Astrocyte (in vitro differentiated cells and primary cell): ENCODE measurements at regions not wholly inside any gene's neighbourhood (a gene's known extent, or its start where the extent isn't known, plus 50 kb on each side); places are given as distances from the start of the nearest gene placed in this dataset.

Experiments
- DNase-seq: peaks from one replicate; pipeline ENCODE4 v3.0.0-alpha.2; 2010; ENCODE audit warnings: low read depth
- FAIRE-seq: peaks from 2 replicates; lab custom pipeline; 2011; peaks lifted over from hg19 to GRCh38; lab: Jason Lieb, UNC
- H2AFZ ChIP-seq: 2 replicates; pipeline ENCODE4 v1.6.0; 2012; ENCODE audit warnings: low read depth, low read length, inconsistent platforms
- H3K27ac ChIP-seq: 2 replicates; pipeline ENCODE4 v1.5.1; 2011; ENCODE audit warnings: low read depth, low read length, inconsistent platforms
- H3K27me3 ChIP-seq: 2 replicates; pipeline ENCODE4 v1.6.0; 2011; ENCODE audit warnings: low read length, inconsistent platforms; ENCODE audit not compliant: insufficient read depth
- H3K36me3 ChIP-seq: 2 replicates; pipeline ENCODE4 v1.5.1; 2011; ENCODE audit warnings: low read length, inconsistent platforms; ENCODE audit not compliant: insufficient read depth
- H3K4me1 ChIP-seq: 2 replicates; pipeline ENCODE4 v1.5.1; 2011; ENCODE audit warnings: low read length, inconsistent platforms; ENCODE audit not compliant: insufficient read depth
- H3K4me2 ChIP-seq: 2 replicates; pipeline ENCODE4 v1.6.0; 2012; ENCODE audit warnings: low read length, inconsistent platforms
- H3K4me3 ChIP-seq: 2 replicates; pipeline ENCODE4 v1.5.1; 2011; ENCODE audit warnings: low read depth, mild to moderate bottlenecking, low read length, inconsistent platforms; ENCODE audit not compliant: insufficient read depth
- H3K79me2 ChIP-seq: 2 replicates; pipeline ENCODE4 v1.6.0; 2012; ENCODE audit warnings: mild to moderate bottlenecking, low read length, inconsistent platforms; ENCODE audit not compliant: insufficient read depth
- H3K9ac ChIP-seq: 2 replicates; pipeline ENCODE4 v1.6.0; 2012; ENCODE audit warnings: mild to moderate bottlenecking, low read length, inconsistent platforms
- H3K9me3 ChIP-seq: 2 replicates; pipeline ENCODE4 v1.5.1; 2012; ENCODE audit warnings: low read depth, mild to moderate bottlenecking, low read length, inconsistent platforms; ENCODE audit not compliant: insufficient read depth
- H4K20me1 ChIP-seq: 2 replicates; pipeline ENCODE4 v1.6.0; 2012; ENCODE audit warnings: low read length, inconsistent platforms; ENCODE audit not compliant: insufficient read depth
- H3K27ac Mint-ChIP-seq: one replicate; pipeline ENCODE4 v1.8.0; 2021; ENCODE audit warnings: mild to moderate bottlenecking, mixed read lengths; ENCODE audit not compliant: unreplicated experiment
- H3K27me3 Mint-ChIP-seq: one replicate; pipeline ENCODE4 v1.8.0; 2021; ENCODE audit warnings: low read depth, mixed read lengths; ENCODE audit not compliant: unreplicated experiment
- H3K36me3 Mint-ChIP-seq: one replicate; pipeline ENCODE4 v1.8.0; 2021; ENCODE audit warnings: low read depth, mixed read lengths; ENCODE audit not compliant: unreplicated experiment
- H3K4me1 Mint-ChIP-seq: one replicate; pipeline ENCODE4 v1.8.0; 2021; ENCODE audit warnings: low read depth, mixed read lengths; ENCODE audit not compliant: unreplicated experiment
- H3K4me3 Mint-ChIP-seq: one replicate; pipeline ENCODE4 v1.8.0; 2021; ENCODE audit warnings: mild to moderate bottlenecking, moderate library complexity, mixed read lengths; ENCODE audit not compliant: unreplicated experiment
- H3K9me3 Mint-ChIP-seq: one replicate; pipeline ENCODE4 v1.8.0; 2021; ENCODE audit warnings: mild to moderate bottlenecking, mixed read lengths; ENCODE audit not compliant: unreplicated experiment
- CTCF ChIP-seq: IDR thresholded peaks from 2 replicates; pipeline ENCODE4 v1.5.1; 2011; ENCODE audit warnings: low read depth, mild to moderate bottlenecking, inconsistent platforms, low read length, moderate library complexity; ENCODE audit not compliant: insufficient read depth
- EZH2 ChIP-seq: IDR thresholded peaks from 2 replicates; pipeline ENCODE4 v1.6.1; 2012; ENCODE audit warnings: mild to moderate bottlenecking, low read length, inconsistent platforms; ENCODE audit not compliant: insufficient read depth

GRCh38 chr6:156309017-156309416 is 468.2 kb upstream of the ARID1B start:
- Mint-ChIP-seq H3K9me3 (peaks cover 6% of the 10 kb centered on the region), H3K27me3 (no peaks in the 10 kb centered on the region), H3K4me3 (no peak overlapping the region), H3K27ac (no peak overlapping the region), H3K36me3 (no peaks in the 10 kb centered on the region), H3K4me1 (peaks cover 10% of the 10 kb centered on the region)
- no peak for TF ChIP-seq CTCF
- no peak for TF ChIP-seq EZH2
- Histone ChIP-seq H3K27me3 (no peaks in the 10 kb centered on the region), H3K4me1 (no peaks in the 10 kb centered on the region), H3K9me3 (no peaks in the 10 kb centered on the region), H4K20me1 (no peaks in the 10 kb centered on the region), H2AFZ (no peak overlapping the region), H3K79me2 (no peaks in the 10 kb centered on the region), H3K4me3 (no peak overlapping the region), H3K27ac (no peak overlapping the region), H3K9ac (no peak overlapping the region), H3K4me2 (no peak overlapping the region), H3K36me3 (no peaks in the 10 kb centered on the region)
- no peak for FAIRE-seq
- DNase-seq = no peak

- Histone ChIP-seq H3K79me2 (no peaks in the 10 kb centered on the region), H4K20me1 (no peaks in the 10 kb centered on the region), H3K9ac (no peak overlapping the region), H3K36me3 (no peaks in the 10 kb centered on the region), H3K4me1 (no peaks in the 10 kb centered on the region), H3K27me3 (no peaks in the 10 kb centered on the region), H2AFZ (no peak overlapping the region), H3K4me3 (no peak overlapping the region), H3K9me3 (no peaks in the 10 kb centered on the region), H3K4me2 (no peak overlapping the region), H3K27ac (no peak overlapping the region)
- Mint-ChIP-seq H3K27ac (no peak overlapping the region), H3K36me3 (no peaks in the 10 kb centered on the region), H3K4me3 (no peak overlapping the region), H3K27me3 (no peaks in the 10 kb centered on the region), H3K9me3 (peaks cover 6% of the 10 kb centered on the region), H3K4me1 (peaks cover 10% of the 10 kb centered on the region)
- DNase-seq (no peak), FAIRE-seq (no peak)
- TF ChIP-seq CTCF (no peak), EZH2 (no peak)
Measured at GRCh38 chr6:156308604-156309003, 468.6 kb upstream of the ARID1B start.

- Histone ChIP-seq H3K36me3 (no peaks in the 10 kb centered on the region), H3K4me2 (no peak overlapping the region), H4K20me1 (no peaks in the 10 kb centered on the region), H3K4me3 (no peak overlapping the region), H3K4me1 (no peaks in the 10 kb centered on the region), H3K27me3 (no peaks in the 10 kb centered on the region), H2AFZ (no peak overlapping the region), H3K9me3 (no peaks in the 10 kb centered on the region), H3K79me2 (no peaks in the 10 kb centered on the region), H3K27ac (no peak overlapping the region), H3K9ac (no peak overlapping the region)
- H3K27ac Mint-ChIP-seq = no peak overlapping the region
- TF ChIP-seq CTCF (no peak), EZH2 (no peak)
- peaks cover 1% of the 10 kb centered on the region for H3K36me3 Mint-ChIP-seq
- peaks cover 8% of the 10 kb centered on the region for H3K9me3 Mint-ChIP-seq
- FAIRE-seq (no peak), DNase-seq (no peak)
- no peak overlapping the region for H3K4me3 Mint-ChIP-seq
- H3K27me3 Mint-ChIP-seq = no peaks in the 10 kb centered on the region
- peaks cover 10% of the 10 kb centered on the region for H3K4me1 Mint-ChIP-seq
Measured at GRCh38 chr6:156306531-156306930, 470.6 kb upstream of the ARID1B start.
